Left ventricle myocardium inferior (tissue), 1 donor: ENCODE measurements at regions not wholly inside any gene's neighbourhood (a gene's known extent, or its start where the extent isn't known, plus 50 kb on each side); places are given as distances from the start of the nearest gene placed in this dataset.

Experiments used
- DNase-seq: peaks from one replicate; pipeline ENCODE4 v3.0.0-alpha.2; 2020
- H3K27ac ChIP-seq: fragments of 200-600 bp; replicated peaks from 2 replicates; pipeline ENCODE4 v1.8.0; 2021
- H3K27me3 ChIP-seq: fragments of 200-600 bp; 2 replicates; pipeline ENCODE4 v1.8.0; 2021; ENCODE audit warnings: low read depth
- H3K36me3 ChIP-seq: fragments of 200-600 bp; 2 replicates; pipeline ENCODE4 v1.8.0; 2021
- H3K4me1 ChIP-seq: fragments of 200-600 bp; 2 replicates; pipeline ENCODE4 v1.8.0; 2021
- H3K4me3 ChIP-seq: fragments of 200-600 bp; 2 replicates; pipeline ENCODE4 v1.8.0; 2021; ENCODE audit warnings: mild to moderate bottlenecking, moderate library complexity
- H3K9me3 ChIP-seq: fragments of 200-600 bp; replicated peaks from 2 replicates; pipeline ENCODE4 v1.8.0; 2021
- intact Hi-C: fragments of 100-400 bp; cut with micrococcal nuclease; formaldehyde crosslinking; loops from one replicate; pipeline ENCODE4 v1.11.0; 2022
- TF ChIP-seq, protein P1 (sequence below): fragments of 200-600 bp; IDR thresholded peaks from 2 replicates; pipeline ENCODE4 v1.8.0; 2021; ENCODE audit warnings: antibody characterized with exemption, mild to moderate bottlenecking, borderline replicate concordance
- donor health status: DM: no; HTN: yes; CAD: no; lungs with severe emphysema.

DNA sequence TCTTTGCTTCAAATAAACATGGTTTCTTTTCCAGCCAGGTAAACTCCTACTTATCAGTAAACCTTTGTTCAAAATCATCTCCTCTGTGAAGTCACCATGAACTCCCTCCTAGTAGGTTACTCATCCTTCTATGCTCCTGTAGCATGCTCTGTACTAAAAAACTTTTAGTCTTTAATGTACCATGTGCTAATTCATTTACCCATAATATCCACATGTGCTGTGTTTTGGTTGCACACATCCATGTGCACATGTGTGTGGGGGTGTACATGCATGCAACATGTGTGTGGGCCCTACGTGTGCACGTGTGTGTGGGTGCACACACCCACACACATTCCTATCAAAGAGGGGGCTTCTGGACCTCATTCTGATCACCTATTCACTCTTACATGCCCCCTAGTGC, 259.9 kb upstream of the SP4 start:
- intact Hi-C loops, result no loop called here
- Histone ChIP-seq H3K9me3 (no peaks in the 10 kb centered on the region), H3K4me1 (no peaks in the 10 kb centered on the region), H3K27me3 (peaks cover 60% of the 10 kb centered on the region), H3K36me3 (no peaks in the 10 kb centered on the region), H3K27ac (no peak overlapping the region), H3K4me3 (no peak overlapping the region)
- TF ChIP-seq, protein P1, sequence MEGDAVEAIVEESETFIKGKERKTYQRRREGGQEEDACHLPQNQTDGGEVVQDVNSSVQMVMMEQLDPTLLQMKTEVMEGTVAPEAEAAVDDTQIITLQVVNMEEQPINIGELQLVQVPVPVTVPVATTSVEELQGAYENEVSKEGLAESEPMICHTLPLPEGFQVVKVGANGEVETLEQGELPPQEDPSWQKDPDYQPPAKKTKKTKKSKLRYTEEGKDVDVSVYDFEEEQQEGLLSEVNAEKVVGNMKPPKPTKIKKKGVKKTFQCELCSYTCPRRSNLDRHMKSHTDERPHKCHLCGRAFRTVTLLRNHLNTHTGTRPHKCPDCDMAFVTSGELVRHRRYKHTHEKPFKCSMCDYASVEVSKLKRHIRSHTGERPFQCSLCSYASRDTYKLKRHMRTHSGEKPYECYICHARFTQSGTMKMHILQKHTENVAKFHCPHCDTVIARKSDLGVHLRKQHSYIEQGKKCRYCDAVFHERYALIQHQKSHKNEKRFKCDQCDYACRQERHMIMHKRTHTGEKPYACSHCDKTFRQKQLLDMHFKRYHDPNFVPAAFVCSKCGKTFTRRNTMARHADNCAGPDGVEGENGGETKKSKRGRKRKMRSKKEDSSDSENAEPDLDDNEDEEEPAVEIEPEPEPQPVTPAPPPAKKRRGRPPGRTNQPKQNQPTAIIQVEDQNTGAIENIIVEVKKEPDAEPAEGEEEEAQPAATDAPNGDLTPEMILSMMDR, result no peak
- DNase-seq, result no peak

DNA sequence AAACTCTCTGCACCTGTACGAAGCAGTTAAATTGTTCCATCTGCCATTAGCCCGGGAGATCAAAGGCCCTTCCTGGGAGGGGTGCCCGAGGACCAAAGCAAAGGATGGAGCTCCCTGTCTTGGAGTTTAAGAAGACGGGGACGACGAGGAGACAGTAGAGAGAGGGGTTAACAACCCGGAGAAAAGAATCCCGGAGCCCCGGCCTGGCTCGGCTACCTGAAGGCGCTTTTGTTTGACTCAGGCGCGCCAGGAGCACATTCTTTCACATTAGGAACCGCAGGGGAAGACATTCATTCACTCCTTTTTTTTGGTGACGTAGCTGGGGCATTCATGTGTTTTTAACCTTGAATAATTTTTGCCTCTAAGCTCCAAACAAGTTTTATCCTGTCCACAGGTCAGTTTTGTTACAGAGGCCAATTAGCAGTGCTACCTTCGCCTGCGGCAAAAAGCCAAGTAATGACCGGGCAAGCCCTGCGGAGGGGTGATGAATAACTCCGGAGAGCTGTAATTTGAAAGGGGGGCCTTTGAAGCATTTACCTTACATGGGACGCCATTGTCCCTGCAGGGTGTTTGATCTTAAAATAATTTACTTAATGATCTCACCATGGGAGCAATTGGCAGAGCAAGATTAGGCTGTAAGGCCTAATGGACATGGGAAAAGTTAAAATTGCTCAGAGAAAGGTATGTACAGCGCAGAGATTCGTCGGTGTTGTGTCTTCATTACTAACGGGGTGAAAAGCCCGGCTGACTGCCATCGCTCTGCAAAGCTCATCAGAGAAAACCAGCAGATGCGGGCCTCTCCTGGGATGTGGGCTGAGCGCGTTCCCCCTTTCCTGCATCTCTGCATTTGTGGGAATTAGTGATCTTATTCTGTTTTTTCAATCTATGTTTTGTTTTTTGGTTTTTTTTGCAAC, 258.0 kb upstream of the SP4 start:
- peaks cover 60% of the 10 kb centered on the region for H3K27me3 ChIP-seq
- H3K9me3 ChIP-seq, result no peaks in the 10 kb centered on the region
- DNase-seq, result no peak
- TF ChIP-seq, protein P1, result no peak
- intact Hi-C loops, result no loop called here
- no peaks in the 10 kb centered on the region for H3K4me1 ChIP-seq
- H3K36me3 ChIP-seq, result no peaks in the 10 kb centered on the region
- H3K4me3 ChIP-seq, result no peak overlapping the region
- H3K27ac ChIP-seq, result no peak overlapping the region

DNA sequence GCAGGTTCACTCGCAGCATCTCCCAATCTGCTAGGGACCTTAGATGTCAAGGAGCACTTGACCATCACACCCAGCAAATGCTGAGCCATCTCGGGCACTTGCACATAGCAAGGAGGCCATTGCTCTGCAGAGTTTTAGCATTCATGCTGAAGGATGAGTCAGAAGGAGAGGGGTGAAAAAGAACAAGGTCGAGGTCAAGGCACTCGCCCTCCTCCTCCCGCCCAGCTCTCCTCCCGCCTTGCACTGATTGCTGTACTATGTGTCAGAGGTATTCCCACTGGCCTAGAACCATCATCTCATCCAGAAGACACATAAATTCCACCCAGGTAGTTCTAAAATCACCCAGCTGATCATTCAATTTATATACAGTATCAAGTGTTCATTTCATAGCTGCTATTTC, 255.1 kb upstream of the SP4 start:
- Histone ChIP-seq H3K4me3 (no peak overlapping the region), H3K36me3 (no peaks in the 10 kb centered on the region), H3K9me3 (no peaks in the 10 kb centered on the region), H3K27ac (no peak overlapping the region), H3K4me1 (no peaks in the 10 kb centered on the region), H3K27me3 (peaks cover 40% of the 10 kb centered on the region)
- intact Hi-C loops, result no loop called here
- TF ChIP-seq, protein P1, result no peak
- DNase-seq, result no peak

DNA sequence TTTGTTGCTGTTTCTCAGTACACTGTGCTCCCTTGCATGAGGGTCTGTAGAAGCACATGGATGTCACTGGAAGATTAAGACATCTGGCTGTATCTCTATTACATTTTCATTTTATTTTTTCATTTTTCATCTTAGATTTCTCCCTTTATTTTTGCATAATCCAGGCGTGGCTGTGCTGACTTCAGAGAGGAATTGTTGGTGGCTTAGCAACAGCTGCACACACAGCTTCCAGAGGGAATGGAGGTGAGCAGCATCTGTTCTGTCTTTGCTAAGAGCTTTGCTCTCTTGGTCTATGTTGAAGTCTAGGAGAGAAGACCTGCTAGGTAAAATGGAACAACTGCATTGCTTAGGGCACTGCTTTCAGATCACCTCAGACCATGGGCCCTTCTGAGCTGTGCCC, 254.4 kb upstream of the SP4 start:
- H3K4me3 ChIP-seq, result no peak overlapping the region
- no peak overlapping the region for H3K27ac ChIP-seq
- TF ChIP-seq, protein P1, result no peak
- no peaks in the 10 kb centered on the region for H3K9me3 ChIP-seq
- H3K36me3 ChIP-seq, result no peaks in the 10 kb centered on the region
- H3K27me3 ChIP-seq, result peaks cover 34% of the 10 kb centered on the region
- intact Hi-C loops, result no loop called here
- H3K4me1 ChIP-seq, result no peaks in the 10 kb centered on the region
- DNase-seq, result no peak

DNA sequence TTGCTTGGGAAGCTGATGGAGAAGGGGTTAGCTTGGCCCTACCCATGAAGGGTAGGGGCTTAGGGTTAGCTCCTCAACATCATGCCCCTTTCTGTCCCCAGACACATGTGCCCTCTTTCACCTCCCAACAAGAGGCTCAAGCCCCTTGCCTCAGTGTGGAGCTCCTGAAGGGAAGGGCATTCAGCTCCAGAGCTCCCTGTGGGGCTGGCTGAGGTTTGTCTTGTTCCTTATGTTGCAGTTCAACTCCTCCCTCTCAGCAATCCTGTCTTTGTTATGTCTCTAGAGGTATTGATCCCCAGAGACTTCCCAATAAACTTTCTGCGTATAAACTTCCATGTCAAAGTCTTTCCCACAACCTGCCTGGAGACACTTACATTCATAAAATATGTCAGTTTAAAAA, 252.2 kb upstream of the SP4 start:
- Histone ChIP-seq H3K36me3 (no peaks in the 10 kb centered on the region), H3K4me1 (no peaks in the 10 kb centered on the region), H3K27ac (no peak overlapping the region), H3K4me3 (no peak overlapping the region), H3K27me3 (peaks cover 11% of the 10 kb centered on the region), H3K9me3 (no peaks in the 10 kb centered on the region)
- DNase-seq, result no peak
- TF ChIP-seq, protein P1, result no peak
- intact Hi-C loops, result no loop called here
